Activated B cell treated with CpG ODN at 0.5 μM for 24 hours (primary cell): ENCODE measurements at regions not wholly inside any gene's neighbourhood (a gene's known extent, or its start where the extent isn't known, plus 50 kb on each side); places are given as distances from the start of the nearest gene placed in this dataset.

Source experiments
- ATAC-seq: fragments of 200-7000 bp; cut with Tn5 transposase; one replicate; pipeline ENCODE4 v1.10.0; 2021; ENCODE audit warnings: low read depth, mild to moderate bottlenecking, moderate library complexity
- CTCF ChIA-PET: fragments of 350-600 bp; sonication (Branson Sonifier 250); formaldehyde crosslinking; loops from one replicate; lab custom pipeline; 2021; ENCODE audit warnings: antibody characterized with exemption; lab: Charles Lee
- POLR2A ChIA-PET: fragments of 350-600 bp; sonication (Branson Sonifier 250); formaldehyde crosslinking; loops from one replicate; lab custom pipeline; 2021; ENCODE audit warnings: antibody characterized with exemption; lab: Charles Lee
- DNase-seq: peaks from one replicate; pipeline ENCODE4 v3.0.0; 2022
- H3K27ac Mint-ChIP-seq: one replicate; pipeline ENCODE4 v1.8.0; 2020; ENCODE audit warnings: mixed read lengths
- H3K27me3 Mint-ChIP-seq: one replicate; pipeline ENCODE4 v1.8.0; 2021; ENCODE audit warnings: mixed read lengths
- H3K36me3 Mint-ChIP-seq: one replicate; pipeline ENCODE4 v1.8.0; 2021; ENCODE audit warnings: low read depth, mixed read lengths
- H3K4me1 Mint-ChIP-seq: one replicate; pipeline ENCODE4 v1.8.0; 2021; ENCODE audit warnings: mixed read lengths
- H3K4me3 Mint-ChIP-seq: one replicate; pipeline ENCODE4 v1.8.0; 2020; ENCODE audit warnings: mild to moderate bottlenecking, mixed read lengths
- H3K9me3 Mint-ChIP-seq: one replicate; pipeline ENCODE4 v1.8.0; 2020; ENCODE audit warnings: mixed read lengths
- intact Hi-C: fragments of 100-400 bp; cut with micrococcal nuclease; formaldehyde crosslinking; loops from one replicate; pipeline ENCODE4 v1.15.1; 2024
- TF ChIP-seq, protein P1 (sequence below): fragments of 200-600 bp; IDR thresholded peaks from one replicate; pipeline ENCODE4 v1.8.0; 2022; ENCODE audit warnings: antibody characterized with exemption, mild to moderate bottlenecking

- peaks cover 5% of the 10 kb centered on the region for H3K9me3 Mint-ChIP-seq
- no peaks in the 10 kb centered on the region for H3K27me3 Mint-ChIP-seq
- no peak overlapping the region for H3K27ac Mint-ChIP-seq
- no peaks in the 10 kb centered on the region for H3K36me3 Mint-ChIP-seq
- TF ChIP-seq, protein P1, sequence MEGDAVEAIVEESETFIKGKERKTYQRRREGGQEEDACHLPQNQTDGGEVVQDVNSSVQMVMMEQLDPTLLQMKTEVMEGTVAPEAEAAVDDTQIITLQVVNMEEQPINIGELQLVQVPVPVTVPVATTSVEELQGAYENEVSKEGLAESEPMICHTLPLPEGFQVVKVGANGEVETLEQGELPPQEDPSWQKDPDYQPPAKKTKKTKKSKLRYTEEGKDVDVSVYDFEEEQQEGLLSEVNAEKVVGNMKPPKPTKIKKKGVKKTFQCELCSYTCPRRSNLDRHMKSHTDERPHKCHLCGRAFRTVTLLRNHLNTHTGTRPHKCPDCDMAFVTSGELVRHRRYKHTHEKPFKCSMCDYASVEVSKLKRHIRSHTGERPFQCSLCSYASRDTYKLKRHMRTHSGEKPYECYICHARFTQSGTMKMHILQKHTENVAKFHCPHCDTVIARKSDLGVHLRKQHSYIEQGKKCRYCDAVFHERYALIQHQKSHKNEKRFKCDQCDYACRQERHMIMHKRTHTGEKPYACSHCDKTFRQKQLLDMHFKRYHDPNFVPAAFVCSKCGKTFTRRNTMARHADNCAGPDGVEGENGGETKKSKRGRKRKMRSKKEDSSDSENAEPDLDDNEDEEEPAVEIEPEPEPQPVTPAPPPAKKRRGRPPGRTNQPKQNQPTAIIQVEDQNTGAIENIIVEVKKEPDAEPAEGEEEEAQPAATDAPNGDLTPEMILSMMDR = no peak
- no peak overlapping the region for H3K4me3 Mint-ChIP-seq
- H3K4me1 Mint-ChIP-seq = no peaks in the 10 kb centered on the region
- ChIA-PET CTCF (no interaction called here), POLR2A (no interaction called here)
- intact Hi-C loops = no loop called here
- DNase-seq = no peak
- ATAC-seq = no peak
These were observed 821.1 kb upstream of the FOXG1 start for GRCh38 chr14:27945512-27945911.

GRCh38 chr14:27958757-27959156 is 807.8 kb upstream of the FOXG1 start:
- Mint-ChIP-seq H3K4me3 (no peak overlapping the region), H3K4me1 (no peaks in the 10 kb centered on the region), H3K9me3 (peaks cover 7% of the 10 kb centered on the region), H3K27me3 (no peaks in the 10 kb centered on the region), H3K27ac (no peak overlapping the region), H3K36me3 (no peaks in the 10 kb centered on the region)
- ChIA-PET POLR2A (no interaction called here), CTCF (no interaction called here)
- intact Hi-C loops = no loop called here
- DNase-seq (no peak), ATAC-seq (no peak)
- TF ChIP-seq, protein P1 = no peak

- H3K9me3 Mint-ChIP-seq = peaks cover 5% of the 10 kb centered on the region
- no peaks in the 10 kb centered on the region for H3K36me3 Mint-ChIP-seq
- no peak overlapping the region for H3K27ac Mint-ChIP-seq
- ATAC-seq = no peak
- POLR2A ChIA-PET = no interaction called here
- intact Hi-C loops = no loop called here
- CTCF ChIA-PET = no interaction called here
- H3K4me1 Mint-ChIP-seq = no peaks in the 10 kb centered on the region
- H3K4me3 Mint-ChIP-seq = no peak overlapping the region
- no peak for DNase-seq
- TF ChIP-seq, protein P1 = no peak
- H3K27me3 Mint-ChIP-seq = no peaks in the 10 kb centered on the region
These were observed 770.9 kb upstream of the FOXG1 start for GRCh38 chr14:27995691-27996090.

- H3K27ac Mint-ChIP-seq = no peak overlapping the region
- no peak for DNase-seq
- ATAC-seq = no peak
- H3K4me1 Mint-ChIP-seq = no peaks in the 10 kb centered on the region
- ChIA-PET POLR2A (no interaction called here), CTCF (no interaction called here)
- no peaks in the 10 kb centered on the region for H3K36me3 Mint-ChIP-seq
- peaks cover 16% of the 10 kb centered on the region for H3K9me3 Mint-ChIP-seq
- H3K4me3 Mint-ChIP-seq = no peak overlapping the region
- no peaks in the 10 kb centered on the region for H3K27me3 Mint-ChIP-seq
- TF ChIP-seq, protein P1 = no peak
- intact Hi-C loops = no loop called here
These were observed 765.6 kb upstream of the FOXG1 start for GRCh38 chr14:28001002-28001401.

GRCh38 chr14:28012629-28013415 is 753.8 kb upstream of the FOXG1 start:
- ChIA-PET CTCF (no interaction called here), POLR2A (no interaction called here)
- ATAC-seq = no peak
- no peaks in the 10 kb centered on the region for H3K27me3 Mint-ChIP-seq
- no peak for DNase-seq
- no peak overlapping the region for H3K4me3 Mint-ChIP-seq
- H3K36me3 Mint-ChIP-seq = no peaks in the 10 kb centered on the region
- TF ChIP-seq, protein P1 = no peak
- no peak overlapping the region for H3K27ac Mint-ChIP-seq
- intact Hi-C loops = no loop called here
- H3K9me3 Mint-ChIP-seq = peaks cover 6% of the 10 kb centered on the region
- H3K4me1 Mint-ChIP-seq = no peaks in the 10 kb centered on the region
